H1 (cell line): ENCODE measurements at regions not wholly inside any gene's neighbourhood (a gene's known extent, or its start where the extent isn't known, plus 50 kb on each side); places are given as distances from the start of the nearest gene placed in this dataset.

Experiments
- CTCF ChIA-PET: fragments of 300-600 bp; sonication (Branson Sonifier 250); formaldehyde crosslinking; loops from one replicate; lab custom pipeline; 2021; ENCODE audit not compliant: partially characterized antibody; lab: Charles Lee
- POLR2A ChIA-PET: fragments of 300-600 bp; sonication (Branson Sonifier 250); formaldehyde crosslinking; loops from one replicate; lab custom pipeline; 2021; ENCODE audit warnings: inconsistent platforms; ENCODE audit not compliant: partially characterized antibody; lab: Charles Lee
- DNase-seq, 2 experiments: peaks; one replicate each; pipeline versions ENCODE4 v3.0.0 to v3.0.0-alpha.2; 2010 to 2022; ENCODE audit warnings: low spot score in 2 of 2, low read depth in 1 of 2, mixed read lengths in 1 of 2
- FAIRE-seq: peaks from 2 replicates; lab custom pipeline; 2011; peaks lifted over from hg19 to GRCh38; lab: Jason Lieb, UNC
- H2AFZ ChIP-seq: 2 replicates; pipeline ENCODE4 v1.8.1; 2012; ENCODE audit warnings: low read length, inconsistent platforms
- H2AK5ac ChIP-seq: 2 replicates; pipeline ENCODE4 v1.6.1; 2013; ENCODE audit warnings: low read depth, low read length
- H2BK120ac ChIP-seq: replicated peaks from 2 replicates; pipeline ENCODE3; 2013; ENCODE audit warnings: low read depth, low read length, inconsistent platforms
- H2BK12ac ChIP-seq: 2 replicates; pipeline ENCODE4 v1.6.1; 2013; ENCODE audit warnings: low read depth, low read length
- H2BK15ac ChIP-seq: 2 replicates; pipeline ENCODE4 v1.6.1; 2013; ENCODE audit warnings: low read length
- H2BK20ac ChIP-seq: 2 replicates; pipeline ENCODE4 v1.6.1; 2013; ENCODE audit warnings: low read length
- H2BK5ac ChIP-seq: 2 replicates; pipeline ENCODE4 v1.6.1; 2013; ENCODE audit warnings: low read depth, low read length
- H3K14ac ChIP-seq: 2 replicates; pipeline ENCODE4 v1.6.1; 2013; ENCODE audit warnings: inconsistent platforms; ENCODE audit not compliant: insufficient read length
- H3K18ac ChIP-seq: 2 replicates; pipeline ENCODE4 v1.6.1; 2013; ENCODE audit warnings: low read length; ENCODE audit errors: extremely low read depth
- H3K23ac ChIP-seq: 2 replicates; pipeline ENCODE4 v1.6.1; 2013; ENCODE audit warnings: inconsistent platforms; ENCODE audit not compliant: insufficient read length
- H3K23me2 ChIP-seq: 2 replicates; pipeline ENCODE4 v1.6.1; 2013; ENCODE audit warnings: low read depth, low read length
- H3K27ac ChIP-seq: 2 replicates; pipeline ENCODE4 v1.6.1; 2011; ENCODE audit warnings: low read depth, low read length, inconsistent platforms
- H3K27me3 ChIP-seq, 4 experiments: replicated peaks in 1 of 4; 1 replicate in 1 of 4; 2 replicates in 3 of 4; pipeline versions ENCODE4 v1.6.1 to v1.8.1; 2011 to 2013; ENCODE audit warnings: low read length in 3 of 4, mild to moderate bottlenecking in 3 of 4, inconsistent platforms in 2 of 4, mixed read lengths in 2 of 4, moderate library complexity in 1 of 4; ENCODE audit not compliant: control insufficient read depth in 3 of 4, insufficient read depth in 3 of 4; ENCODE audit errors: extremely low read depth in 1 of 4
- H3K36me3 ChIP-seq, 4 experiments: 2 replicates each; pipeline versions ENCODE4 v1.6.1 to v1.8.1; 2011 to 2013; ENCODE audit warnings: mild to moderate bottlenecking in 4 of 4, low read length in 3 of 4, moderate library complexity in 2 of 4, control low read depth in 1 of 4, inconsistent platforms in 1 of 4; ENCODE audit not compliant: insufficient read depth in 4 of 4, control insufficient read depth in 2 of 4
- H3K4ac ChIP-seq: replicated peaks from 2 replicates; pipeline ENCODE3; 2013; ENCODE audit warnings: low read length, low read depth, mixed read lengths, inconsistent platforms; ENCODE audit not compliant: insufficient read length
- H3K4me1 ChIP-seq, 4 experiments: replicated peaks in 1 of 4; 1 replicate in 1 of 4; 2 replicates in 3 of 4; pipeline versions ENCODE4 v1.6.1 to v1.8.1; 2011 to 2013; ENCODE audit warnings: low read length in 3 of 4, inconsistent platforms in 2 of 4, mixed read lengths in 1 of 4; ENCODE audit not compliant: insufficient read depth in 4 of 4, control insufficient read depth in 3 of 4
- H3K4me2 ChIP-seq, 2 experiments: 2 replicates each; pipeline versions ENCODE4 v1.6.1 to v1.8.1; 2011 to 2013; ENCODE audit warnings: low read depth in 2 of 2, low read length in 2 of 2, control low read depth in 1 of 2, inconsistent platforms in 1 of 2, mild to moderate bottlenecking in 1 of 2; ENCODE audit not compliant: insufficient read depth in 1 of 2
- H3K4me3 ChIP-seq, 4 experiments: fragments of 200-600, 300-600 bp in 1 of 4; sonication (generic), shearing (Covaris generic), sonication (Bioruptor Twin) in 1 of 4; 2 replicates each; pipeline versions ENCODE4 v1.5.1 to v1.8.1; 2011 to 2016; ENCODE audit warnings: low read length in 4 of 4, low read depth in 3 of 4, control low read depth in 2 of 4, inconsistent platforms in 2 of 4, mild to moderate bottlenecking in 2 of 4, mixed read lengths in 1 of 4, moderate library complexity in 1 of 4; ENCODE audit not compliant: insufficient read depth in 2 of 4; ENCODE audit errors: extremely low read depth in 1 of 4
- H3K56ac ChIP-seq: replicated peaks from 2 replicates; pipeline ENCODE3; 2013; ENCODE audit warnings: low read depth, mild to moderate bottlenecking, mixed read lengths, low read length, inconsistent platforms; ENCODE audit not compliant: insufficient read length
- H3K79me1 ChIP-seq: 2 replicates; pipeline ENCODE4 v1.6.1; 2013; ENCODE audit warnings: low read depth, low read length, control low read depth
- H3K79me2 ChIP-seq, 2 experiments: 2 replicates each; pipeline versions ENCODE4 v1.6.1 to v1.8.1; 2012 to 2013; ENCODE audit warnings: low read length in 2 of 2, mild to moderate bottlenecking in 2 of 2, inconsistent platforms in 1 of 2; ENCODE audit not compliant: insufficient read depth in 2 of 2, control insufficient read depth in 1 of 2
- H3K9ac ChIP-seq, 4 experiments: replicated peaks in 1 of 4; 1 replicate in 1 of 4; 2 replicates in 3 of 4; pipeline versions ENCODE4 v1.6.1 to v1.8.1; 2011 to 2013; ENCODE audit warnings: low read depth in 3 of 4, low read length in 3 of 4, control low read depth in 2 of 4, mild to moderate bottlenecking in 2 of 4, moderate library complexity in 2 of 4, inconsistent platforms in 1 of 4; ENCODE audit errors: extremely low read depth in 1 of 4
- H3K9me3 ChIP-seq, 2 experiments: 2 replicates each; pipeline versions ENCODE4 v1.6.1 to v1.8.1; 2012 to 2013; ENCODE audit warnings: mild to moderate bottlenecking in 2 of 2, moderate library complexity in 2 of 2, control low read depth in 1 of 2, inconsistent platforms in 1 of 2, low read depth in 1 of 2, low read length in 1 of 2, mixed read lengths in 1 of 2; ENCODE audit not compliant: insufficient read depth in 2 of 2
- H4K20me1 ChIP-seq, 2 experiments: replicated peaks in 1 of 2; 2 replicates each; pipeline versions ENCODE3 to v1.8.1; 2011 to 2013; ENCODE audit warnings: inconsistent platforms in 2 of 2, low read length in 2 of 2, mild to moderate bottlenecking in 1 of 2; ENCODE audit not compliant: insufficient read depth in 2 of 2, control insufficient read depth in 1 of 2
- H4K5ac ChIP-seq: 2 replicates; pipeline ENCODE4 v1.6.1; 2013; ENCODE audit warnings: low read length, low read depth, mixed read lengths, inconsistent platforms; ENCODE audit not compliant: insufficient read length
- H4K8ac ChIP-seq: 2 replicates; pipeline ENCODE4 v1.8.0; 2013; ENCODE audit warnings: mild to moderate bottlenecking, moderate library complexity, low read length, inconsistent platforms; ENCODE audit not compliant: insufficient read depth; ENCODE audit errors: extremely low read depth
- H4K91ac ChIP-seq: replicated peaks from 2 replicates; pipeline ENCODE3; 2013; ENCODE audit warnings: low read length, mixed read lengths, inconsistent platforms; ENCODE audit not compliant: insufficient read length
- BACH1 ChIP-seq: IDR thresholded peaks from 2 replicates; pipeline ENCODE4 v1.6.1; 2012; ENCODE audit warnings: low read length, improper control_type of control experiment
- BRCA1 ChIP-seq: IDR thresholded peaks from 2 replicates; pipeline ENCODE4 v1.6.1; 2012; ENCODE audit warnings: low read depth, low read length, improper control_type of control experiment
- CHD1 ChIP-seq: IDR thresholded peaks from 2 replicates; pipeline ENCODE4 v1.6.1; 2012; ENCODE audit warnings: low read depth, low read length, improper control_type of control experiment
- CHD2 ChIP-seq: IDR thresholded peaks from 2 replicates; pipeline ENCODE4 v1.6.1; 2012; ENCODE audit warnings: low read length, improper control_type of control experiment
- CREB1 ChIP-seq: IDR thresholded peaks from 2 replicates; pipeline ENCODE4 v1.6.1; 2012; ENCODE audit warnings: inconsistent platforms
- FOSL1 ChIP-seq: IDR thresholded peaks from 2 replicates; pipeline ENCODE4 v1.6.1; 2011; ENCODE audit warnings: mild to moderate bottlenecking, low read depth, low read length, moderate library complexity; ENCODE audit not compliant: insufficient read depth
- JUN ChIP-seq: IDR thresholded peaks from 2 replicates; pipeline ENCODE4 v1.6.1; 2011; ENCODE audit warnings: low read depth, mild to moderate bottlenecking, improper control_type of control experiment, low read length
- KDM1A ChIP-seq: fragments of 200-600, 300-600 bp; sonication (generic); IDR thresholded peaks from 2 replicates; pipeline ENCODE4 v1.7.1; 2016; ENCODE audit warnings: mild to moderate bottlenecking, low read length, borderline replicate concordance
- KDM4A ChIP-seq: IDR thresholded peaks from one replicate; pipeline ENCODE4 v1.7.1; 2012; ENCODE audit warnings: low read depth, mild to moderate bottlenecking, moderate library complexity, low read length, inconsistent platforms; ENCODE audit not compliant: severe bottlenecking
- RFX5 ChIP-seq: IDR thresholded peaks from 2 replicates; pipeline ENCODE4 v1.6.1; 2011; ENCODE audit warnings: low read depth, low read length, improper control_type of control experiment, borderline replicate concordance
- SIRT6 ChIP-seq: IDR thresholded peaks from one replicate; pipeline ENCODE4 v1.7.1; 2012; ENCODE audit warnings: low read length, inconsistent platforms
- SP1 ChIP-seq: IDR thresholded peaks from 2 replicates; pipeline ENCODE4 v1.6.1; 2011; ENCODE audit warnings: low read depth, low read length
- SP2 ChIP-seq: IDR thresholded peaks from 2 replicates; pipeline ENCODE4 v1.6.1; 2012; ENCODE audit warnings: mild to moderate bottlenecking, low read length, inconsistent platforms
- SUZ12 ChIP-seq: fragments of 200-600 bp; sonication (generic); IDR thresholded peaks from 2 replicates; pipeline ENCODE4 v1.6.1; 2012; ENCODE audit warnings: mild to moderate bottlenecking, inconsistent platforms, low read length, moderate library complexity, mixed read lengths
- ZNF274 ChIP-seq: IDR thresholded peaks from 2 replicates; pipeline ENCODE4 v1.7.0; 2012; ENCODE audit warnings: low read length, borderline replicate concordance; ENCODE audit errors: extremely low read depth
- WGBS, 2 experiments: shearing (Covaris generic) in 1 of 2; methylation state at CpG; one replicate each; pipeline versions ENCODE4 v1.1.6 to v1.1.7; 2013 to 2015; ENCODE audit warnings: low lambda C conversion rate in 2 of 2, mixed read lengths in 2 of 2, inconsistent platforms in 1 of 2, low coverage in 1 of 2, missing lambda C conversion rate in 1 of 2; ENCODE audit not compliant: insufficient replicate concordance in 2 of 2, insufficient coverage in 1 of 2, insufficient read length in 1 of 2; ENCODE audit errors: extremely low coverage in 1 of 2, missing lambda C conversion rate in 1 of 2; 5-methylcytosine and 5-hydroxymethylcytosine counted together

GRCh38 chr2:63729362-63729761 lies 112.3 kb upstream of the UGP2 start:
- Histone ChIP-seq H3K23ac (no peak overlapping the region), H2BK120ac (no peak overlapping the region), H3K4me1 (peaks cover 0 to 7% (median 3%) of the 10 kb centered on the region in 4 experiments; a peak in 3 of 7 replicates), H3K4me2 (no peak overlapping the region), H3K18ac (no peak overlapping the region), H3K14ac (no peak overlapping the region), H3K56ac (no peak overlapping the region), H3K27ac (no peak overlapping the region), H3K79me2 (no peaks in the 10 kb centered on the region), H3K9me3 (no peaks in the 10 kb centered on the region), H3K4ac (no peak overlapping the region), H2BK12ac (no peak overlapping the region), H3K23me2 (no peaks in the 10 kb centered on the region), H3K9ac (no peak overlapping the region), H4K5ac (no peak overlapping the region), H2BK15ac (no peak overlapping the region), H3K4me3 (no peak overlapping the region), H4K20me1 (no peaks in the 10 kb centered on the region), H2BK20ac (no peak overlapping the region), H2AFZ (no peak overlapping the region), H2AK5ac (no peak overlapping the region), H2BK5ac (no peak overlapping the region), H3K27me3 (no peaks in the 10 kb centered on the region), H4K91ac (no peak overlapping the region), H4K8ac (no peak overlapping the region), H3K36me3 (no peaks in the 10 kb centered on the region), H3K79me1 (no peaks in the 10 kb centered on the region)
- no peak for FAIRE-seq
- WGBS, 2 experiments, result 78% methylated on average over 1 of the region's 1 CpG; no CpG with 5 or more reads in 1 of the 2 experiments
- POLR2A ChIA-PET, result interaction anchor here (0.7 kb wide), 1 partner anchor 112 kb away, joined by 3 read pairs; the partner anchor contains the start of gene UGP2
- TF ChIP-seq SP1 (no peak), RFX5 (no peak), ZNF274 (no peak), CHD2 (no peak), SUZ12 (no peak), SP2 (no peak), BACH1 (no peak), JUN (no peak), FOSL1 (no peak), BRCA1 (no peak), KDM1A (no peak), SIRT6 (no peak), CHD1 (no peak), KDM4A (no peak), CREB1 (no peak)
- no peak for DNase-seq
- CTCF ChIA-PET, result interaction anchor here (0.9 kb wide), 1 partner anchor 19 kb away, joined by 3 read pairs; no protein-coding TSS in a partner anchor
